ENCODE measurements at regions not wholly inside any gene's neighbourhood (a gene's known extent, or its start where the extent isn't known, plus 50 kb on each side); places are given as distances from the start of the nearest gene placed in this dataset.

GRCh38 chr1:221164951-221165838, 286.0 kb downstream of the HLX start (continued):
- no peak for TF ChIP-seq ZNF232 (CRISPR knock-in tag; IDR thresholded peaks at IDR 0.05; ENCODE audit: borderline replicate concordance)
- TF ChIP-seq RFX3 (CRISPR knock-in tag; IDR thresholded peaks at IDR 0.05) = no peak

- Histone ChIP-seq H2AFZ (ENCODE audit: low read length) (no peak overlapping the region), H3K27me3 (ENCODE audit: control insufficient read depth in 1 of 2, insufficient read depth in 2 of 2, low read length in 2 of 2) (no peaks in the 10 kb centered on the region), H3K9me3 (ENCODE audit: low read length) (no peaks in the 10 kb centered on the region), H3K79me2 (ENCODE audit: insufficient read depth, low read length) (no peaks in the 10 kb centered on the region), H3K27ac (ENCODE audit: extremely low read length, insufficient read depth, low read length) (no peak overlapping the region), H3K9ac (ENCODE audit: insufficient read depth, low read depth, low read length) (no peak overlapping the region), H3K4me3 (replicated peaks in 1 of 3; ENCODE audit: insufficient read depth in 1 of 3, low read depth in 2 of 3, low read length in 3 of 3) (no peak overlapping the region), H4K20me1 (ENCODE audit: insufficient read depth, low read length) (no peaks in the 10 kb centered on the region), H3K36me3 (replicated peaks in 1 of 2; ENCODE audit: control insufficient read depth in 1 of 2, insufficient read depth in 2 of 2, low read length in 2 of 2) (no peaks in the 10 kb centered on the region), H3K4me1 (ENCODE audit: insufficient read depth, low read length) (no peaks in the 10 kb centered on the region), H3K4me2 (ENCODE audit: low read depth, low read length) (no peak overlapping the region)
- FAIRE-seq (no peak), DNase-seq (ENCODE audit: low spot score) (no peak), ATAC-seq (no peak)
- intact Hi-C loops (cut with micrococcal nuclease; ENCODE audit: unreplicated experiment) (no loop called here), in situ Hi-C loops (cut with HindIII; ENCODE audit: extremely low pct_ligation_motif_present, low pct_unique_long_range_greater_than_20kb) (no loop called here)
- TF ChIP-seq, protein P1, sequence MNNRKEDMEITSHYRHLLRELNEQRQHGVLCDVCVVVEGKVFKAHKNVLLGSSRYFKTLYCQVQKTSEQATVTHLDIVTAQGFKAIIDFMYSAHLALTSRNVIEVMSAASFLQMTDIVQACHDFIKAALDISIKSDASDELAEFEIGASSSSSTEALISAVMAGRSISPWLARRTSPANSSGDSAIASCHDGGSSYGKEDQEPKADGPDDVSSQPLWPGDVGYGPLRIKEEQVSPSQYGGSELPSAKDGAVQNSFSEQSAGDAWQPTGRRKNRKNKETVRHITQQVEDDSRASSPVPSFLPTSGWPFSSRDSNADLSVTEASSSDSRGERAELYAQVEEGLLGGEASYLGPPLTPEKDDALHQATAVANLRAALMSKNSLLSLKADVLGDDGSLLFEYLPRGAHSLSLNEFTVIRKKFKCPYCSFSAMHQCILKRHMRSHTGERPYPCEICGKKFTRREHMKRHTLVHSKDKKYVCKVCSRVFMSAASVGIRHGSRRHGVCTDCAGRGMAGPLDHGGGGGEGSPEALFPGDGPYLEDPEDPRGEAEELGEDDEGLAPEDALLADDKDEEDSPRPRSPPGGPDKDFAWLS (CRISPR knock-in tag; IDR thresholded peaks at IDR 0.05; ENCODE audit: borderline replicate concordance) = no peak
- 8% methylated on average over 7 of the region's 7 CpGs for WGBS (ENCODE audit: low lambda C conversion rate)
- no TSS peak for BruUV-seq (replicated peaks)
- ChIA-PET CTCF (ENCODE audit: low intra/inter-chr PET ratio, low total read pairs) (no interaction called here), POLR2A (no interaction called here)
These were observed 286.7 kb downstream of the HLX start for GRCh38 chr1:221165839-221166500.

Data from HepG2 (cell line).